Natural killer cell treated with Interleukin-12 subunit alpha and Interleukin-12 subunit beta and Interleukin-15 and Interleukin-18, amount 100 ng/mL, for 72 hours (primary cell): ENCODE measurements at regions not wholly inside any gene's neighbourhood (a gene's known extent, or its start where the extent isn't known, plus 50 kb on each side); places are given as distances from the start of the nearest gene placed in this dataset.

Experiments
- ATAC-seq, 2 donors: fragments of 150-1000 bp; cut with Tn5 transposase in 1 of 2; sonication (Bioruptor Pico), chemical (Tn5 transposase) in 1 of 2; 2 replicates each; pipeline ENCODE4 v1.10.0; 2021
- DNase-seq: peaks from one replicate; pipeline ENCODE4 v3.0.0; 2022; ENCODE audit warnings: low spot score
- H3K27ac Mint-ChIP-seq, 2 donors: 1 replicate in 1 of 2; 2 replicates in 1 of 2; pipeline ENCODE4 v1.8.0; 2022; ENCODE audit warnings: mixed read lengths in 2 of 2, mild to moderate bottlenecking in 1 of 2, moderate library complexity in 1 of 2
- H3K27me3 Mint-ChIP-seq, 2 donors: 1 replicate in 1 of 2; 2 replicates in 1 of 2; pipeline ENCODE4 v1.8.0; 2022; ENCODE audit warnings: mixed read lengths in 2 of 2
- H3K36me3 Mint-ChIP-seq: one replicate; pipeline ENCODE4 v1.8.0; 2022; ENCODE audit warnings: mixed read lengths
- H3K4me1 Mint-ChIP-seq, 2 donors: 1 replicate in 1 of 2; 2 replicates in 1 of 2; pipeline ENCODE4 v1.8.0; 2022; ENCODE audit warnings: low read depth in 2 of 2, mixed read lengths in 2 of 2, mild to moderate bottlenecking in 1 of 2
- H3K4me3 Mint-ChIP-seq: one replicate; pipeline ENCODE4 v1.8.0; 2022; ENCODE audit warnings: mixed read lengths
- H3K9me3 Mint-ChIP-seq: 2 replicates; pipeline ENCODE4 v1.8.0; 2022; ENCODE audit warnings: mixed read lengths

DNA sequence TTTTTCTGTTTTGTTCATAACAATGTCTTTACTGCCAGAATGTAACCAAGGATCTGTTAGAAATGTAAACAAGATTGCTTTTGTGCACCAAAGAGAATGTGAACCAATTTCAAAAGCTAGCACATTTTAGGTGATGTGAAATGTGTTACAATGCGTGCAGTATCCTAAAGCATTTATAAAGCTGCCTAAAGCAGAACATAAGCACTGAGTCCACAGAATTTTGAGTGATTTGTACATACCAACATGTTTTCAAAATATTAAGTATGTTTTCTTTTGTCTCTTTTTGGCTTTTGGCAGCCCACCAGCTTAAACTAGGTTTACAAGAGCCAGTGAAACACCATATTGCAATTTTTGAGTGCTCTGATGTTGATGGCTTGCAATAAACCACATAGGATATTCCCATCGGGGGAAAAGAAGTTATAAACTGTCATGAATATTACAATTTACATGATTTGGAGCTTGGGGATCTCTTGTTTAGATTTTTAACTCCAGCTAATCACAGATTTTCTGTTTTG is 364.0 kb downstream of the ZIC1 start:
- no peak for DNase-seq
- Mint-ChIP-seq H3K36me3 (no peaks in the 10 kb centered on the region), H3K27me3 (no peaks in the 10 kb centered on the region), H3K9me3 (peaks cover 7% of the 10 kb centered on the region), H3K4me1 (no peaks in the 10 kb centered on the region), H3K27ac (no peak overlapping the region), H3K4me3 (no peak overlapping the region)
- ATAC-seq = no peak

DNA sequence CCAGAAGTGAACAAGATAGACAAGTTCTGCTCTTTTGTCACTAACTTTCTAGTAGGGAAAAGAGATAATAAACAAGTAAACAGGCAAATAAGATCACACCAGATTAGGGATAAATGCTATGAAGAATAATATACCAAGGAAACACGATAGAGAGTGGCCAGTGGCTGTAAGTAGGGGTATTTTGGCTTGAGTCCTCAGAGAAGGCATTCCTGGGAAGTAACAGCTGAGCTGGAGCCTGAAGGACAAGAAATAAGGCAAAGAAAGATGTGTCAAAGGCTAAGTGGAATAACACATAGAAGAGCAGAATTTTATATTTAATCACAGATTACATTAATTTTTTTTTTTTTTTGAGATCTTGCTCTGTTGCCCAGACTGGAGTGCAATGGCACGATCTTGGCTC is 366.2 kb downstream of the ZIC1 start:
- no peaks in the 10 kb centered on the region for H3K4me1 Mint-ChIP-seq
- ATAC-seq = no peak
- H3K27me3 Mint-ChIP-seq = no peaks in the 10 kb centered on the region

DNA sequence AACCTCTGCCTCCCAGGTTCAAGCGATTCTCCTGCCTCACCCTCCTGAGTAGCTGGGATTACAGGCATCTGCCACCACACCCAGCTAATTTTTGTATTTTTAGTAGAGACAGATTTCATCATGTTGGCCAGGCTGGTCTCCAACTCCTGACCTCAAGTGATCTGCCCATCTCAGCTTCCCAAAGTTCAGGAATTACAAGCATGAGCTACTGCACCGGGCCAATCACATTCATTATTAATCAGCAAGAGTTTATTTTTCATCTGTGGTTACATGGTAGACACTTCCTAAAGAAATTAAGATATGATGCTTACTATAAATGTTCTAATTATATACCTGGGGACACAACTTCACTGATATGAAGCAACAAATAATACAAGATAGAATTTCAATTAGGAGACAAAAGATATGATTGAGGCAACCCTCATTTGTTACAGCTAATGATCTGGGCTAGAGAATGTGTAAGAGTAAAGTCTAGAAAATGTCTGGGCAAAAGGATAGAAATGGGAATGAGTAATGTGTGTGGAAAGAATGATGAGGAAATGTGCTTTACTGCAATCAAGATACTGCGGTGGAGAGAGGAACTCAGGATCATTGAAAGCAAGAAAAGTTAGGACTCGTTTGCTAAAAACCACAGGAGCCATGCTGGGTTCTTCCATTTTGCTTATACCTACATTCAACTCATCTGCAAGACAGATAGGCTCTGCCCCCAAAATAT is 366.8 kb downstream of the ZIC1 start:
- no peaks in the 10 kb centered on the region for H3K27me3 Mint-ChIP-seq
- H3K4me1 Mint-ChIP-seq = no peaks in the 10 kb centered on the region
- no peak overlapping the region for H3K27ac Mint-ChIP-seq
- no peak overlapping the region for H3K4me3 Mint-ChIP-seq
- peaks cover 4% of the 10 kb centered on the region for H3K9me3 Mint-ChIP-seq
- no peaks in the 10 kb centered on the region for H3K36me3 Mint-ChIP-seq
- ATAC-seq = no peak
- DNase-seq = no peak

More for the DNA sequence above, 366.2 kb downstream of the ZIC1 start:
- no peak overlapping the region for H3K4me3 Mint-ChIP-seq
- no peaks in the 10 kb centered on the region for H3K36me3 Mint-ChIP-seq
- H3K27ac Mint-ChIP-seq = no peak overlapping the region
- H3K9me3 Mint-ChIP-seq = peaks cover 4% of the 10 kb centered on the region
- no peak for DNase-seq

DNA sequence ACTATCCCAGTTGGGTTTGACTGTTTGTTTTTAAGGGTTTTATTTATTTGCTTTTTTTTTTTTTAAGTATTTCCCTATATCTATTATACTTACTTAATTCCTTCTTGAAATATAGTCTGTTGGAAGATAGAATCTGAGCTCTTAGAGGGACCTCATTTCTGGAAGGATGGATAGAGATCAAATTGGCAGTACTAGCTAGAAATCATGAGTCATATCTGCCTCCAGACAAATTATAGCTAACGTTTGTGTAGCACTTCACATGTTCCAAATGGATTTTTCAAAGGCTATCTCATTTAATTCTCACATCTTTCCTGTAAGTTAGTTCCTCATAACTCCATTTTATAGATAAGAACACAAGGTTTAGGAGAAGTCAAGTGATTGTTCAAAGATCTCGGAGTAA is 384.7 kb downstream of the ZIC1 start:
- no peak overlapping the region for H3K4me3 Mint-ChIP-seq
- no peak for ATAC-seq
- H3K9me3 Mint-ChIP-seq = peaks cover 13% of the 10 kb centered on the region
- no peak overlapping the region for H3K27ac Mint-ChIP-seq
- H3K36me3 Mint-ChIP-seq = no peaks in the 10 kb centered on the region
- no peaks in the 10 kb centered on the region for H3K4me1 Mint-ChIP-seq
- DNase-seq = no peak
- H3K27me3 Mint-ChIP-seq = no peaks in the 10 kb centered on the region

DNA sequence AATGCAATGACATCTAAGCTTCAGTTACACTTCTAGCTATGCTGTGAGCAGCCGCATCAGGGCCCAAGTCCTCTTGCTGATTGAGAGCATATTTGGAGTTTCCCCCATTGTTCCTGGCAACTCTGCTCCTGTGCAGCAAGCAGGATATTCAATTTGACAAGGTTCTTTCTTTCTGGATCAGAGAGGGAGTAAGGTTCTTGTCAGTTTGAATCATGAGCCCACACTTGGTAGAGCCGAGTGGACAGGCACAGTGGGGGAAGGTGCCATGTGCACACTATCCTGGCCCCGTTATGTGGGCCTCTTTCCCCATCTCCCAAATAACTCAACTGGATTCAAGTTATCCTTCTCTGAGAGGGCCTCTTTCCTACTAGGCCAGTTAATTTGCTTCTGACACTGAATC is 385.4 kb downstream of the ZIC1 start:
- H3K4me3 Mint-ChIP-seq = no peak overlapping the region
- no peaks in the 10 kb centered on the region for H3K36me3 Mint-ChIP-seq
- ATAC-seq = no peak
- no peaks in the 10 kb centered on the region for H3K4me1 Mint-ChIP-seq
- no peak for DNase-seq
- no peak overlapping the region for H3K27ac Mint-ChIP-seq
- peaks cover 13% of the 10 kb centered on the region for H3K9me3 Mint-ChIP-seq
- no peaks in the 10 kb centered on the region for H3K27me3 Mint-ChIP-seq

DNA sequence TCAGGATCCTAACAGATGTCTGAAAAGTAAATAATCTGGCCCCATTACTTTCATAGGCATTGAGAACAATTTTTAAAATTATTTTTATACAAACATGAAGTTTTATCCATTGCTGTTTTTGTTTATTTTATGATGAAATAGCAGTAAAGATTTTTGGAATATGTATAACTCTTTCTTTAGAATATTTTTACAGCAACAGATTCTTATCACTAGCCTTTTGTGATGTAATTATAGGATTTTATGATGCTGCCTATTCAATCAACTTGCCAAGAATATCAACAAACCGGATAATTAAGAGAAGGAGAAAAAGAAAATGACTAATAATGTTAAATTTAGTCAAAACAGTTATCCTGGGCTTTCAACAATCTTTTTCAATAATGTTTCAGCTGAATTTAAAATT is 386.3 kb downstream of the ZIC1 start:
- no peak overlapping the region for H3K27ac Mint-ChIP-seq
- H3K9me3 Mint-ChIP-seq = peaks cover 17% of the 10 kb centered on the region
- no peaks in the 10 kb centered on the region for H3K4me1 Mint-ChIP-seq
- no peak overlapping the region for H3K4me3 Mint-ChIP-seq
- no peaks in the 10 kb centered on the region for H3K36me3 Mint-ChIP-seq
- ATAC-seq = no peak
- no peak for DNase-seq
- H3K27me3 Mint-ChIP-seq = no peaks in the 10 kb centered on the region

DNA sequence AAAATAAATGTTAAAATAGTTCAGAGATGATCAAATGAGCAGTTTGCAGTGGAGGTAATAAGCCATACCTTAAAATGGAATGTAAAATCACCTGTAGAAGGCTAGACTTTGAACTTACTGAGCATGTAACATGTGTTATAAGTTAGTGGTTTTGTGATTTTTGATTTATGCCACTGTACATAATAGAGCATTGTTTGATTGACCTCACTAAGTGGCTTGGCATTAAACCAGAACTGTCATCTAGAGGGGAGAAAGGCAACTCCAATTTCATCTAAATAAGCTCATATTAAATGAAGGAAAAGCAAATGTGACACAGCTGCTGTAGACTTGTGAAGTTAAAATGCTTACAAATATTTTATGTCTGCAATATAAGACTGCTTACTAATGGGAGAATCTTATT is 387.9 kb downstream of the ZIC1 start:
- H3K27ac Mint-ChIP-seq = no peak overlapping the region
- no peak for ATAC-seq

DNA sequence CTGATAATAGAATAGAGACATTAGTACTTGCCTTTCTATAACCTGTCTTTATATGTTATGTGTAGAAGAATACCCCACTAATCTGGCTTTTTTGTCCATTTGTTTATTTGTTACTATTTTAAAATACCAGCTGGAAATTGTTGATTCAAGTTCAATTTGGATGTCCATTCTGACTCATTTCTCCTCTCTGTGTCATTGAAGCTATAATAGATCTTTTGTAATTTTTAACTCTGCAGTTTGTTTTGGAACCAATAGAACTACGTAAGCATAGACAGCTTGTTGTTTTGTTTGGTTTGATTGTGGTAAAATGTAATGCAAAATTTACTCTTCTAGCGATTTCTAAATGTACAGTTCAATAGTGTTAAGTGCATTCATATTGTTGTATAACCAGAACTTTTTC is 390.4 kb downstream of the ZIC1 start:
- H3K9me3 Mint-ChIP-seq = peaks cover 13% of the 10 kb centered on the region
- ATAC-seq (no peak), DNase-seq (no peak)
- H3K36me3 Mint-ChIP-seq = no peaks in the 10 kb centered on the region
- H3K27ac Mint-ChIP-seq = no peak overlapping the region
- no peaks in the 10 kb centered on the region for H3K27me3 Mint-ChIP-seq
- H3K4me1 Mint-ChIP-seq = no peaks in the 10 kb centered on the region
- no peak overlapping the region for H3K4me3 Mint-ChIP-seq

More for the DNA sequence above, 387.9 kb downstream of the ZIC1 start:
- Mint-ChIP-seq H3K4me1 (no peaks in the 10 kb centered on the region), H3K9me3 (peaks cover 17% of the 10 kb centered on the region), H3K4me3 (no peak overlapping the region), H3K36me3 (no peaks in the 10 kb centered on the region), H3K27me3 (no peaks in the 10 kb centered on the region)
- DNase-seq = no peak

DNA sequence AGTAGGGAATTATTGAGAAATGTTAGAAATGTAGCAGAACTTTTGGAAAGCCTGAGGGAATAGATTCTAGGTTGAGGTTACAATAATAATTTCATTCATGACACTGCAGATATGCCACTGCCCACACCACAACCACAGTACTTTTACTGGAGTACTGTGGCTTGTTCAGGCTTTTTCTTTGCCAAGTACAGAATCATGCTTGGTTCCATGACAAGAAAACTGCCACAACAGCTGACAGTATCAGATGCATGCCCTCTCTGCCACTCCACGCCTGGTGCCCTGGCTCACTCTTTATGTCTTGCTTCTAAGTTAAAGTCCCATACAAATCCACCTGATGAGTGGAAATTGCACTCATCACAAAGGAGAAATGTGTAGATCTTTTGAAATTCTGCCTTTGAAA is 398.6 kb downstream of the ZIC1 start:
- Mint-ChIP-seq H3K9me3 (peaks cover 4% of the 10 kb centered on the region), H3K36me3 (no peaks in the 10 kb centered on the region), H3K27me3 (no peaks in the 10 kb centered on the region), H3K4me3 (no peak overlapping the region), H3K4me1 (no peaks in the 10 kb centered on the region), H3K27ac (no peak overlapping the region)
- DNase-seq = no peak
- ATAC-seq = no peak

DNA sequence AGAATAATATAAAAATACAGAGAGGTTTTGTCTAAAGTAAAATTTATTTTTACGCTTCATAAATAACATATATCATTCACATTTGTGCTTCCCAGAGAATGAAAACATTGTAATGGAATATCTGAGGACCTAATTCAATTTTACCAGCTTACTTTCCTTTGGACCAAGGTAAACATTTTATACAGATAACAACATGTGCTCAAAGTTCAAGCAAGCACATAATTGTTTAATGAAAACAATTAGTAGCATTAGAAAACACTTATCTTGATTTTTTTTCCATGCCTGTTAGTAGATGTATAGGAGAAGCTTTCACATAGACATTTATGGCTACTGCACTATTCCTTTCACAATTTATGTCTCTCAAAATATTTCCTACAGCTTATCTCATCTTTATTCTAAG is 400.0 kb downstream of the ZIC1 start:
- no peak overlapping the region for H3K4me3 Mint-ChIP-seq
- no peak overlapping the region for H3K27ac Mint-ChIP-seq
- no peak for ATAC-seq
- H3K9me3 Mint-ChIP-seq = peaks cover 7% of the 10 kb centered on the region
- H3K27me3 Mint-ChIP-seq = no peaks in the 10 kb centered on the region
- no peak for DNase-seq
- H3K4me1 Mint-ChIP-seq = no peaks in the 10 kb centered on the region
- H3K36me3 Mint-ChIP-seq = no peaks in the 10 kb centered on the region

DNA sequence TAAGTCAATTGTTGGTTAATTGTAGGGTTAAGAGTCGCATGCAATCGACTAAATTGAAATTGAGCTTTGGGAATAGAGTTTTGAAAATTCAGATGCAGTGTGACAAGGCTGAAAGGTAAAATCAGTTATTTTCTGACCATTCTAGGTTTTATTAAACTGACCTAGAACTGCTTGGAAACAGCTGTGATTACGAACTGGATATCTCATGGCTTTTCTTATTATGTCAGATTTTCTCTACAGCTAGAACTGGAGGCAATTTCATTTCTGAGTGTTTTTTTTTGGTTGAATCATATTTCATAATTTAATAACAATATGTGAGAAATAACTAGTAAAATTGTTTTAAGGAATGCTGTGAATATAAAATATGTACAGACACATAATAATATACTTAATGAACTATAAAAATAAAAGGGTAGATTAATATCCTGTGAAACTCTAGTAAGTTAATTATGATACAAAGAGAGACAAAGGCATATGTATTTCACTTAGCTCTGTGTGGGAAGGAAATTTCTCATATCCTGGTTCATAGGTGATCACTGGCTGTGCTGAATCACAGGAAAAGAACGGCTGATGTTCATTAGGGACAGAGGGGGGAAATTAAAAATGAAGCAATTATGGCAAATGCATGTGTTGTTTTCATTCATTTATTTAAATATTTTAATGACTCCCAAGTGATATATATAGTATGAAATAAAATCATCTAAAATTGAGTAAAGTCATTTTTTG is 403.2 kb downstream of the ZIC1 start:
- Mint-ChIP-seq H3K9me3 (peaks cover 13% of the 10 kb centered on the region), H3K27me3 (no peaks in the 10 kb centered on the region), H3K27ac (no peak overlapping the region), H3K36me3 (no peaks in the 10 kb centered on the region), H3K4me3 (no peak overlapping the region), H3K4me1 (no peaks in the 10 kb centered on the region)
- DNase-seq (no peak), ATAC-seq (no peak)

DNA sequence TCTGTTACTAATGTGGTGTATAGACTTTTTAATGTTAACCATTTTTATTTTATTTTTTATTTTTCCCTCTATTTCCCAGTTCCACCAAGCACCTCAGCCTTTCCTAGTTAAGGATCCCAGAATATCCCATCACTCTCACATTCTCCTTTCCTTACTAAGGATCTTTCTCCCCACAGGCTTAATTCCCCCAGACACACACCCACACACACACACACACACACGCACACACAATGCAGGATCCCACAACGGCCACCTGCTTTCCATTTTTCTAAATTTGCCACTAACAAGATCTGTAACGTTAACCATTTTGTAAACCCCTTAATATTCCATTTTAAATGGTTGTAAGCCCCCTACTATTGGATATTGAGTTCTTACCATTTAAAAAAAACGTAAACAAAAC is 404.1 kb downstream of the ZIC1 start:
- Mint-ChIP-seq H3K4me3 (no peak overlapping the region), H3K27me3 (no peaks in the 10 kb centered on the region), H3K36me3 (no peaks in the 10 kb centered on the region), H3K4me1 (no peaks in the 10 kb centered on the region), H3K27ac (no peak overlapping the region), H3K9me3 (peaks cover 13% of the 10 kb centered on the region)
- no peak for ATAC-seq
- DNase-seq = no peak

DNA sequence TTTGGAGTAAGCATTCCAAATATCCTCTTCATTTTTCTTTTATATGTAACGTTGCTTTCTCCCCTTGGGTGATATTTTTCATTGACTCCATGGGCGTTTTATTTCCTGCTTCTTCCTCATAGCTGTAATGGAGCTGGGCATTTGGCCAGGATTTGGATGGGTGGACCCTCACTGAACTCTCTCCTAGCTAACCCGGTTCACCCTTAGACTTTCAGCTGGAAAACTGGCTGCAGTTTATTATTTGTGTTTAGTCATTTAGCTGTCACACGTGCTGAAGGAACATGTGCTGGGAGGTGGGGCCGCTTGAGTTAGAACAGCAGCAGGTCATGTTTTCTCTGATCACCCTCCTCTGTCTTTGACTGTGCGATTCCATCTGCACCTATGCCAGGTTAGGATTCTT is 407.6 kb downstream of the ZIC1 start:
- no peak for DNase-seq
- Mint-ChIP-seq H3K27ac (no peak overlapping the region), H3K4me1 (no peaks in the 10 kb centered on the region), H3K4me3 (no peak overlapping the region), H3K9me3 (peaks cover 9% of the 10 kb centered on the region), H3K36me3 (no peaks in the 10 kb centered on the region), H3K27me3 (no peaks in the 10 kb centered on the region)
- no peak for ATAC-seq

DNA sequence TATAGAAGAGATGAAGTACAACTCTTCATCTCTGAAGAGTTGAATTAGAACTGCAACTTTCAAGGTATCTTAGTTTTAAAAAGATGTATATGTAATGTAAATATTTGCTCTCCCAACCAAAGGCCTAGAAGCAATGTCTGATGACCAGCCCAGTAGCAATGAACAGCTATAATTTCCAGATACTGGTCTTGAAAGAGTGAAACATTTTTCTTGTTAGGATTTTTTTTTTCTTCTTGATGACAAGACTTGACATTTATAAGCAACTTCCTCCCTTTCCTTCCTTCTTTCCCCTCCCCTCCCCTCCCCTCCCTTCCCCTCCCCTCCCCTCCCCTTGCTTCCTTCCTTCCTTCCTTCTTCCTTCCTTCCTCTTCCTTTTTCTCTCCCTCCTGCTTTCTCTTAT is 423.4 kb downstream of the ZIC1 start:
- ATAC-seq (no peak), DNase-seq (no peak)
- no peaks in the 10 kb centered on the region for H3K27me3 Mint-ChIP-seq
- H3K36me3 Mint-ChIP-seq = no peaks in the 10 kb centered on the region
- peaks cover 18% of the 10 kb centered on the region for H3K9me3 Mint-ChIP-seq
- H3K27ac Mint-ChIP-seq = no peak overlapping the region
- no peak overlapping the region for H3K4me3 Mint-ChIP-seq
- H3K4me1 Mint-ChIP-seq = no peaks in the 10 kb centered on the region
